K562 (cell line): ENCODE measurements at regions not wholly inside any gene's neighbourhood (a gene's known extent, or its start where the extent isn't known, plus 50 kb on each side); places are given as distances from the start of the nearest gene placed in this dataset.
A peak's percentile ranks its signal among the peaks of the same experiment; 100 is the strongest.
"Not testable (repeated sequence)": the region's sequence is repeated elsewhere in the genome, so short reads cannot be mapped to it uniquely, and the experiment has no call there.

Experiments used
- CBX5 ChIP-seq: IDR thresholded peaks from 2 replicates; pipeline ENCODE4 v1.6.1; 2014; ENCODE audit warnings: low read depth, borderline replicate concordance
- CHAMP1 ChIP-seq: fragments of 450-650 bp; IDR thresholded peaks from 2 replicates; pipeline ENCODE4 v1.6.1; 2016; ENCODE audit warnings: mild to moderate bottlenecking
- CREB3 ChIP-seq: fragments of 450-650 bp; conservative IDR thresholded peaks from 2 replicates; pipeline ENCODE4 v1.6.1; 2016; ENCODE audit warnings: missing genetic modification characterization, low read depth, mild to moderate bottlenecking, missing compliant biosample characterization, moderate library complexity
- DDX20 ChIP-seq: fragments of 450-650 bp; IDR thresholded peaks from 2 replicates; pipeline ENCODE4 v1.6.1; 2016; ENCODE audit warnings: missing genetic modification characterization, low read depth, mild to moderate bottlenecking, missing compliant biosample characterization, moderate library complexity
- DIDO1 ChIP-seq: fragments of 450-650 bp; IDR thresholded peaks from 2 replicates; pipeline ENCODE4 v1.6.1; 2016; ENCODE audit warnings: low read depth, missing biosample characterization, missing genetic modification characterization
- ELF1 ChIP-seq: fragments of 200-800 bp; sonication (Bioruptor generic); IDR thresholded peaks from 2 replicates; pipeline ENCODE4 v1.6.1; 2016; ENCODE audit warnings: missing genetic modification characterization, missing compliant biosample characterization
- GABPA ChIP-seq: fragments of 200-800 bp; sonication (Bioruptor generic); conservative IDR thresholded peaks from 2 replicates; pipeline ENCODE4 v1.6.1; 2016; ENCODE audit warnings: low read depth, missing genetic modification characterization, missing compliant biosample characterization
- HCFC1 ChIP-seq: IDR thresholded peaks from 2 replicates; pipeline ENCODE4 v1.6.1; 2012; ENCODE audit warnings: low read depth, low read length, improper control_type of control experiment
- JUND ChIP-seq, 2 experiments: IDR thresholded peaks; 2 replicates in 1 of 2; 3 replicates in 1 of 2; pipeline ENCODE4 v1.6.1; 2011; ENCODE audit warnings: borderline replicate concordance in 2 of 2, low read depth in 2 of 2, low read length in 2 of 2, improper control_type of control experiment in 1 of 2, missing biosample characterization in 1 of 2, missing genetic modification characterization in 1 of 2, missing genetic modification reagents in 1 of 2
- NR2C2 ChIP-seq, 2 experiments: fragments of 200-800 bp in 1 of 2; sonication (Bioruptor generic) in 1 of 2; sonication (generic) in 1 of 2; formaldehyde crosslinking in 1 of 2; IDR thresholded peaks; 2 replicates each; pipeline versions ENCODE4 v1.6.1 to v1.8.0; 2016 to 2022; ENCODE audit warnings: mild to moderate bottlenecking in 1 of 2, missing compliant biosample characterization in 1 of 2, missing genetic modification characterization in 1 of 2, missing genetic modification reagents in 1 of 2
- NR4A1 ChIP-seq, 2 experiments: fragments of 250-450 bp in 1 of 2; fragments of 450-650 bp in 1 of 2; sonication (Bioruptor Pico) in 1 of 2; IDR thresholded peaks; 2 replicates each; pipeline versions ENCODE4 v1.4.0 to v1.6.1; 2016 to 2020; ENCODE audit warnings: mild to moderate bottlenecking in 2 of 2, missing compliant biosample characterization in 1 of 2, missing genetic modification characterization in 1 of 2, moderate library complexity in 1 of 2
- OTX1 ChIP-seq: fragments of 450-650 bp; formaldehyde crosslinking; IDR thresholded peaks from 2 replicates; pipeline ENCODE4 v1.4.0; 2022; ENCODE audit warnings: mild to moderate bottlenecking
- PHF20 ChIP-seq: fragments of 450-650 bp; IDR thresholded peaks from 2 replicates; pipeline ENCODE4 v1.6.1; 2018; ENCODE audit not compliant: partially characterized antibody
- PTTG1 ChIP-seq: fragments of 450-650 bp; IDR thresholded peaks from 2 replicates; pipeline ENCODE4 v1.6.1; 2016; ENCODE audit warnings: low read depth, mild to moderate bottlenecking, missing genetic modification characterization, missing compliant biosample characterization
- USF2 ChIP-seq: sonication (generic); formaldehyde crosslinking; IDR thresholded peaks from 2 replicates; pipeline ENCODE4 v1.5.0; 2020; ENCODE audit warnings: missing genetic modification reagents
- YY1 ChIP-seq, 3 experiments: IDR thresholded peaks; 2 replicates each; pipeline ENCODE4 v1.6.1; 2011; ENCODE audit warnings: low read length in 2 of 3, mild to moderate bottlenecking in 2 of 3, moderate library complexity in 2 of 3, borderline replicate concordance in 1 of 3, control low read depth in 1 of 3, low read depth in 1 of 3; ENCODE audit not compliant: insufficient read depth in 3 of 3, insufficient replicate concordance in 2 of 3, control insufficient read depth in 1 of 3, insufficient read length in 1 of 3; ENCODE audit errors: extremely low read depth in 1 of 3
- ZNF589 ChIP-seq: fragments of 200-800 bp; sonication (Bioruptor generic); IDR thresholded peaks from 2 replicates; pipeline ENCODE4 v1.6.1; 2016; ENCODE audit warnings: low read depth, missing genetic modification characterization, missing compliant biosample characterization
- ZNF766 ChIP-seq: fragments of 200-800 bp; sonication (Bioruptor generic); conservative IDR thresholded peaks from 2 replicates; pipeline ENCODE4 v1.6.1; 2016; ENCODE audit warnings: missing genetic modification characterization, missing compliant biosample characterization

GRCh38 chr19:13672480-13673175 lies 91.7 kb upstream of the MRI1 start (continued):
- TF ChIP-seq PTTG1 (tag) = 0 out of 2 replicates have a peak, but pooled peaks have one; percentile 16
- peak; percentile 43; the same call in 1 of the 2 replicates for TF ChIP-seq JUND (IDR thresholded peaks at IDR 0.05; ENCODE audit: borderline replicate concordance, low read depth, low read length)
- peak; percentile 61; the same call in 1 of the 3 replicates for TF ChIP-seq JUND (tag; IDR thresholded peaks at IDR 0.05; ENCODE audit: borderline replicate concordance, low read depth, low read length)
- not testable (repeated sequence) for TF ChIP-seq NR4A1, NR2C2 (CRISPR knock-in tag; IDR thresholded peaks at IDR 0.05)
- 0 out of 2 replicates have a peak, but pooled peaks have one; percentile 64 for TF ChIP-seq NR4A1 (tag; IDR thresholded peaks at IDR 0.05)
- peak; percentile 54; the same call in 1 of the 2 replicates for TF ChIP-seq HCFC1
- peak; percentile 54; the same call in 1 of the 2 replicates for TF ChIP-seq CHAMP1
- peak; percentile 90 for TF ChIP-seq CREB3 (tag)
- peak; percentile 92 for TF ChIP-seq USF2 (CRISPR knock-in tag)
- peak; percentile 65; the same call in 1 of the 2 replicates for TF ChIP-seq CBX5
- TF ChIP-seq ZNF766 (CRISPR knock-in tag) = peak; percentile 52; the same call in 1 of the 2 replicates
- TF ChIP-seq DDX20 (tag) = peak; percentile 77
- TF ChIP-seq GABPA (tag) = peak; percentile 85
- peak; percentile 51 for TF ChIP-seq PHF20
- TF ChIP-seq DIDO1 (tag) = peak; percentile 61; the same call in 1 of the 2 replicates
- peak; percentile 86 for TF ChIP-seq ELF1 (tag)
- peak; percentile 25 to 92 (median 61) for TF ChIP-seq YY1 (IDR thresholded peaks at IDR 0.05; ENCODE audit: borderline replicate concordance in 1 of 3, control insufficient read depth in 1 of 3, extremely low read depth in 1 of 3, insufficient read depth in 3 of 3, insufficient read length in 1 of 3, insufficient replicate concordance in 2 of 3, low read depth in 1 of 3, low read length in 2 of 3)
- TF ChIP-seq ZNF589 (CRISPR knock-in tag) = 0 out of 2 replicates have a peak, but pooled peaks have one; percentile 55
- TF ChIP-seq NR2C2 (tag; IDR thresholded peaks at IDR 0.05) = peak; percentile 40
- TF ChIP-seq OTX1 = 0 out of 2 replicates have a peak, but pooled peaks have one; percentile 34
